Parathyroid adenoma (tissue), 2 donors: ENCODE measurements at regions not wholly inside any gene's neighbourhood (a gene's known extent, or its start where the extent isn't known, plus 50 kb on each side); places are given as distances from the start of the nearest gene placed in this dataset.

Experiments
- H2AFZ ChIP-seq: fragments of 300-600 bp; sonication (generic); one replicate; pipeline ENCODE4 v1.7.0; 2017; ENCODE audit warnings: antibody characterized with exemption, mild to moderate bottlenecking
- H3K27ac ChIP-seq: fragments of 300-600 bp; sonication (generic); one replicate; pipeline ENCODE4 v1.7.0; 2017
- H3K27me3 ChIP-seq: fragments of 300-600 bp; sonication (generic); one replicate; pipeline ENCODE4 v1.7.0; 2017; ENCODE audit warnings: low read length; ENCODE audit not compliant: control insufficient read depth, insufficient read depth
- H3K36me3 ChIP-seq: fragments of 300-600 bp; sonication (generic); one replicate; pipeline ENCODE4 v1.7.0; 2017; ENCODE audit warnings: low read length; ENCODE audit not compliant: control insufficient read depth, insufficient read depth
- H3K4me1 ChIP-seq: fragments of 300-600 bp; sonication (generic); one replicate; pipeline ENCODE4 v1.7.0; 2017; ENCODE audit warnings: control low read depth
- H3K4me2 ChIP-seq: fragments of 300-600 bp; sonication (generic); one replicate; pipeline ENCODE4 v1.7.0; 2017; ENCODE audit warnings: low read length
- H3K4me3 ChIP-seq: fragments of 300-600 bp; sonication (generic); one replicate; pipeline ENCODE4 v1.7.0; 2017; ENCODE audit warnings: low read depth, low read length
- H3K79me2 ChIP-seq: fragments of 300-600 bp; sonication (generic); one replicate; pipeline ENCODE4 v1.7.0; 2017; ENCODE audit warnings: control low read depth
- H3K9ac ChIP-seq: fragments of 300-600 bp; sonication (generic); one replicate; pipeline ENCODE4 v1.7.0; 2017; ENCODE audit warnings: mild to moderate bottlenecking
- H3K9me3 ChIP-seq: fragments of 300-600 bp; sonication (generic); one replicate; pipeline ENCODE4 v1.7.0; 2017; ENCODE audit warnings: low read length; ENCODE audit not compliant: control insufficient read depth
- CTCF ChIP-seq: fragments of 300-600 bp; sonication (generic); IDR thresholded peaks from one replicate; pipeline ENCODE4 v1.7.0; 2017; ENCODE audit warnings: antibody characterized with exemption, mild to moderate bottlenecking
- donor health status: primary hyperparathyroidism.

GRCh38 chr12:30447061-30447750 is 248.5 kb downstream of the IPO8 start:
- H3K27ac ChIP-seq: no peak overlapping the region
- no peak overlapping the region for H3K4me3 ChIP-seq
- H3K27me3 ChIP-seq: no peaks in the 10 kb centered on the region
- H3K36me3 ChIP-seq: no peaks in the 10 kb centered on the region
- H3K79me2 ChIP-seq: no peaks in the 10 kb centered on the region
- no peak overlapping the region for H2AFZ ChIP-seq
- no peaks in the 10 kb centered on the region for H3K4me1 ChIP-seq
- H3K9ac ChIP-seq: no peak overlapping the region
- no peaks in the 10 kb centered on the region for H3K9me3 ChIP-seq
- no peak for TF ChIP-seq CTCF
- H3K4me2 ChIP-seq: no peak overlapping the region

GRCh38 chr12:30442461-30442860 is 253.2 kb downstream of the IPO8 start:
- H3K36me3 ChIP-seq: no peaks in the 10 kb centered on the region
- H3K9me3 ChIP-seq: no peaks in the 10 kb centered on the region
- no peaks in the 10 kb centered on the region for H3K4me1 ChIP-seq
- no peak overlapping the region for H2AFZ ChIP-seq
- H3K4me3 ChIP-seq: no peak overlapping the region
- no peaks in the 10 kb centered on the region for H3K79me2 ChIP-seq
- no peaks in the 10 kb centered on the region for H3K27me3 ChIP-seq
- TF ChIP-seq CTCF: no peak
- H3K27ac ChIP-seq: no peak overlapping the region
- no peak overlapping the region for H3K9ac ChIP-seq
- H3K4me2 ChIP-seq: no peak overlapping the region

GRCh38 chr12:30440826-30441602 is 254.7 kb downstream of the IPO8 start:
- H3K27ac ChIP-seq: no peak overlapping the region
- H3K27me3 ChIP-seq: no peaks in the 10 kb centered on the region
- TF ChIP-seq CTCF: no peak
- H3K36me3 ChIP-seq: no peaks in the 10 kb centered on the region
- no peaks in the 10 kb centered on the region for H3K4me1 ChIP-seq
- H3K4me3 ChIP-seq: no peak overlapping the region
- H2AFZ ChIP-seq: no peak overlapping the region
- no peaks in the 10 kb centered on the region for H3K9me3 ChIP-seq
- no peaks in the 10 kb centered on the region for H3K79me2 ChIP-seq
- H3K9ac ChIP-seq: no peak overlapping the region
- no peak overlapping the region for H3K4me2 ChIP-seq

- Histone ChIP-seq H3K4me2 (no peak overlapping the region), H3K36me3 (no peaks in the 10 kb centered on the region), H3K27me3 (no peaks in the 10 kb centered on the region), H3K9me3 (no peaks in the 10 kb centered on the region), H3K9ac (no peak overlapping the region), H3K4me3 (no peak overlapping the region), H2AFZ (no peak overlapping the region), H3K79me2 (no peaks in the 10 kb centered on the region), H3K27ac (no peak overlapping the region), H3K4me1 (no peaks in the 10 kb centered on the region)
- no peak for TF ChIP-seq CTCF
These were observed 256.5 kb downstream of the IPO8 start for GRCh38 chr12:30439201-30439600.
